MM.1S (cell line): ENCODE measurements at regions not wholly inside any gene's neighbourhood (a gene's known extent, or its start where the extent isn't known, plus 50 kb on each side); places are given as distances from the start of the nearest gene placed in this dataset.

Experiments
- DNase-seq: peaks from one replicate; pipeline ENCODE4 v3.0.0-alpha.2; 2015
- H2AFZ ChIP-seq: fragments of 300-600 bp; sonication (generic); 2 replicates; pipeline ENCODE4 v1.6.0; 2016; ENCODE audit warnings: antibody characterized with exemption, low read length
- H3F3A ChIP-seq: fragments of 300-600 bp; sonication (generic); 2 replicates; pipeline ENCODE4 v1.6.1; 2016; ENCODE audit warnings: mild to moderate bottlenecking, antibody characterized with exemption, low read length, moderate library complexity, mixed read lengths; ENCODE audit not compliant: insufficient read depth
- H3K27ac ChIP-seq: fragments of 300-600 bp; sonication (generic); 2 replicates; pipeline ENCODE4 v1.5.1; 2016; ENCODE audit warnings: mild to moderate bottlenecking, low read length
- H3K27me3 ChIP-seq: fragments of 300-600 bp; sonication (generic); replicated peaks from 2 replicates; pipeline ENCODE4 v1.6.0; 2016; ENCODE audit warnings: low read length; ENCODE audit not compliant: insufficient read depth
- H3K36me3 ChIP-seq: fragments of 300-600 bp; sonication (generic); replicated peaks from 2 replicates; pipeline ENCODE4 v1.6.1; 2016; ENCODE audit warnings: mild to moderate bottlenecking, low read length, mixed read lengths; ENCODE audit not compliant: insufficient read depth
- H3K4me1 ChIP-seq: fragments of 300-600 bp; sonication (generic); 2 replicates; pipeline ENCODE4 v1.6.1; 2016; ENCODE audit warnings: low read length, mixed read lengths
- H3K4me2 ChIP-seq: fragments of 300-600 bp; sonication (generic); 2 replicates; pipeline ENCODE4 v1.6.0; 2016; ENCODE audit warnings: low read depth, low read length
- H3K4me3 ChIP-seq: fragments of 300-600 bp; sonication (generic); 2 replicates; pipeline ENCODE4 v1.5.1; 2016; ENCODE audit warnings: low read length, mixed read lengths
- H3K79me2 ChIP-seq: fragments of 300-600 bp; sonication (generic); 2 replicates; pipeline ENCODE4 v1.6.1; 2016; ENCODE audit warnings: mixed run types, low read length, mixed read lengths
- H3K9ac ChIP-seq: fragments of 300-600 bp; sonication (generic); 2 replicates; pipeline ENCODE4 v1.6.1; 2016; ENCODE audit warnings: low read length, mixed read lengths
- H3K9me2 ChIP-seq: fragments of 300-600 bp; sonication (generic); replicated peaks from 2 replicates; pipeline ENCODE4 v1.6.1; 2016; ENCODE audit warnings: mild to moderate bottlenecking, low read length, mixed read lengths; ENCODE audit not compliant: insufficient read depth
- H3K9me3 ChIP-seq: fragments of 300-600 bp; sonication (generic); replicated peaks from 2 replicates; pipeline ENCODE4 v1.6.1; 2016; ENCODE audit warnings: mild to moderate bottlenecking, low read length, mixed read lengths; ENCODE audit not compliant: insufficient read depth
- H4K20me1 ChIP-seq: fragments of 300-600 bp; sonication (generic); 2 replicates; pipeline ENCODE4 v1.6.1; 2016; ENCODE audit warnings: mild to moderate bottlenecking, low read length, moderate library complexity, mixed read lengths; ENCODE audit not compliant: insufficient read depth
- EZH2 ChIP-seq: fragments of 300-600 bp; sonication (generic); optimal IDR thresholded peaks from 2 replicates; pipeline ENCODE3; 2017; ENCODE audit warnings: low read depth, mild to moderate bottlenecking, antibody characterized with exemption, low read length, mixed read lengths
- EZH2phosphoT487 ChIP-seq: fragments of 300-600 bp; sonication (generic); IDR thresholded peaks from 2 replicates; pipeline ENCODE4 v1.6.1; 2018; ENCODE audit warnings: antibody characterized with exemption, low read length
- TF ChIP-seq, protein P1 (sequence below): fragments of 300-600 bp; sonication (generic); IDR thresholded peaks from 2 replicates; pipeline ENCODE4 v1.5.1; 2016; ENCODE audit warnings: antibody characterized with exemption, low read length, mixed read lengths

DNA sequence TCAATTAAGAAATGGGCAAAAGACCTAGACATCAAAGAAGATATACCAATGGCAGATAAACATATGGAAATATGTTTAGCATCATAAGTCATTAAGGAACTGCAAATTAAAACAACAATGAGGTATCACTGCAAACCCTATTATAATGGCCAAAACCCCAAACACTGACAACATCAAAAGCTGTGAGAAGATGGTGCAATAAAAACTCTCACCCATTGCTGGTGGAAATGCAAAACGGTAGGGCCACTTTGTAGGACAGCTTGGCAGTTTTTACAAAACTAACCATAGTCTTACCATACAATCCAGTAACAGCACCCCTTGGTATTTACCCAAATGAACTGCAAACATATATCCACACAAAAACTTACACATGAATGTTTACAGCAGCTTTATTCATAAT is 213.1 kb downstream of the UBE2E3 start:
- H3K9me3 ChIP-seq, result no peaks in the 10 kb centered on the region
- no peak for TF ChIP-seq EZH2phosphoT487
- no peak overlapping the region for H3K4me2 ChIP-seq
- no peaks in the 10 kb centered on the region for H3K36me3 ChIP-seq
- no peak overlapping the region for H3K27ac ChIP-seq
- no peak overlapping the region for H3K9ac ChIP-seq
- no peak overlapping the region for H2AFZ ChIP-seq
- H3K9me2 ChIP-seq, result no peaks in the 10 kb centered on the region
- no peaks in the 10 kb centered on the region for H4K20me1 ChIP-seq
- no peak overlapping the region for H3K4me3 ChIP-seq
- no peaks in the 10 kb centered on the region for H3F3A ChIP-seq
- no peaks in the 10 kb centered on the region for H3K27me3 ChIP-seq
- H3K79me2 ChIP-seq, result no peaks in the 10 kb centered on the region
- no peaks in the 10 kb centered on the region for H3K4me1 ChIP-seq
- DNase-seq, result no peak

DNA sequence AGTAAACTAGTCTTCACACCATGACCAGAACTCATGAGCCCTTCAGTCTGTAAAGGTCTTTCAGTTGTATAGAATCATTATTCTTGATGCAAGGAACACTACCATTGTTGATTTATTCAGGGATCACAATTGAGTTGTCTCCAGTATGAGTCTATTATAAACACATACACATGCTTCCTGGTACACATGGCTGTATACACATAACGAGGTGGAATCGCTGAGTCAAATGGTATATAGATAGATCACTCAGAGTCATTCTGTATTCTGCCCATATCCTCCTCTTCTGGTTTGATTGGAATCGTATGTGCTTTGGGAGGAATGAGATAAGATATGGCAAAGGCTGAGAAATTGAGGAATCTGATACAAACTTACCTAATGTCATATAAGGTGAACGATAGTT is 216.0 kb downstream of the UBE2E3 start:
- no peak for DNase-seq

DNA sequence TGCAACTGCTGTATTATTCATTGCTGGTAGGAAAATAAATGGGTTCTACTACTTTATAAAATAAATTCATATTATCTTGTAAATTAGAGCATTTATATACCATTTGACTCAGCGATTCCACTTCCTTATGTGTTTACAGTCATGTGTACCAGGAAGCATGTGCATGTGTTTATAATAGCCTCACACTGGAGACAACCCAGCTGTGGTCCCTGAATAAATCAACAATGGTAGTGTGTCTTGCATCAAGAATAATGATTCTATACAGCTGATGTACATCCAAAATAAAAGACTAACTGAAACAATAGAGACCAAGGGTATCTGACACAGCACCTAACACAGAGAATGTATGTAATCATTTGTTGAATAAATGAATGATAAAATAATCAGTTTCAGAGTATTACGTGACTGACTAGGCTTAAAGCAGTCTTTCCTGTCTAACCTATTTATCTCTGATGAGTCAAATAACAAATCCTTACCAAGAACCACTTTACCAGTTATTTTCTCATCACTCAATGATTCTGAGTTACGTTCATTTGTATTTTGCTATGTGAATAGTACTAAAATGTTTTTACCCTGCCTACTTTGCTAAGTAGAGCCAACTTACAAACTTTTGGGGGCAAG is 216.8 kb downstream of the UBE2E3 start:
- no peak overlapping the region for H2AFZ ChIP-seq
- TF ChIP-seq EZH2 (no peak), EZH2phosphoT487 (no peak)
- TF ChIP-seq, protein P1, sequence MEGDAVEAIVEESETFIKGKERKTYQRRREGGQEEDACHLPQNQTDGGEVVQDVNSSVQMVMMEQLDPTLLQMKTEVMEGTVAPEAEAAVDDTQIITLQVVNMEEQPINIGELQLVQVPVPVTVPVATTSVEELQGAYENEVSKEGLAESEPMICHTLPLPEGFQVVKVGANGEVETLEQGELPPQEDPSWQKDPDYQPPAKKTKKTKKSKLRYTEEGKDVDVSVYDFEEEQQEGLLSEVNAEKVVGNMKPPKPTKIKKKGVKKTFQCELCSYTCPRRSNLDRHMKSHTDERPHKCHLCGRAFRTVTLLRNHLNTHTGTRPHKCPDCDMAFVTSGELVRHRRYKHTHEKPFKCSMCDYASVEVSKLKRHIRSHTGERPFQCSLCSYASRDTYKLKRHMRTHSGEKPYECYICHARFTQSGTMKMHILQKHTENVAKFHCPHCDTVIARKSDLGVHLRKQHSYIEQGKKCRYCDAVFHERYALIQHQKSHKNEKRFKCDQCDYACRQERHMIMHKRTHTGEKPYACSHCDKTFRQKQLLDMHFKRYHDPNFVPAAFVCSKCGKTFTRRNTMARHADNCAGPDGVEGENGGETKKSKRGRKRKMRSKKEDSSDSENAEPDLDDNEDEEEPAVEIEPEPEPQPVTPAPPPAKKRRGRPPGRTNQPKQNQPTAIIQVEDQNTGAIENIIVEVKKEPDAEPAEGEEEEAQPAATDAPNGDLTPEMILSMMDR, result no peak
- H3K4me1 ChIP-seq, result no peaks in the 10 kb centered on the region
- no peaks in the 10 kb centered on the region for H4K20me1 ChIP-seq
- H3K9ac ChIP-seq, result no peak overlapping the region
- no peaks in the 10 kb centered on the region for H3K27me3 ChIP-seq
- no peak for DNase-seq
- H3K4me2 ChIP-seq, result no peak overlapping the region
- no peaks in the 10 kb centered on the region for H3K9me2 ChIP-seq
- no peak overlapping the region for H3K4me3 ChIP-seq
- no peaks in the 10 kb centered on the region for H3K36me3 ChIP-seq
- H3K79me2 ChIP-seq, result no peaks in the 10 kb centered on the region
- H3F3A ChIP-seq, result no peaks in the 10 kb centered on the region
- H3K27ac ChIP-seq, result no peak overlapping the region
- H3K9me3 ChIP-seq, result no peaks in the 10 kb centered on the region

More for the DNA sequence above, 216.0 kb downstream of the UBE2E3 start:
- H3F3A ChIP-seq, result no peaks in the 10 kb centered on the region
- TF ChIP-seq EZH2 (no peak), EZH2phosphoT487 (no peak)
- TF ChIP-seq, protein P1, result no peak
- H3K4me1 ChIP-seq, result no peaks in the 10 kb centered on the region
- no peaks in the 10 kb centered on the region for H3K36me3 ChIP-seq
- no peak overlapping the region for H3K4me2 ChIP-seq
- H3K27ac ChIP-seq, result no peak overlapping the region
- H3K9me2 ChIP-seq, result no peaks in the 10 kb centered on the region
- H3K27me3 ChIP-seq, result no peaks in the 10 kb centered on the region
- H3K79me2 ChIP-seq, result no peaks in the 10 kb centered on the region
- H4K20me1 ChIP-seq, result no peaks in the 10 kb centered on the region
- H3K4me3 ChIP-seq, result no peak overlapping the region
- no peaks in the 10 kb centered on the region for H3K9me3 ChIP-seq
- H2AFZ ChIP-seq, result no peak overlapping the region
- H3K9ac ChIP-seq, result no peak overlapping the region

DNA sequence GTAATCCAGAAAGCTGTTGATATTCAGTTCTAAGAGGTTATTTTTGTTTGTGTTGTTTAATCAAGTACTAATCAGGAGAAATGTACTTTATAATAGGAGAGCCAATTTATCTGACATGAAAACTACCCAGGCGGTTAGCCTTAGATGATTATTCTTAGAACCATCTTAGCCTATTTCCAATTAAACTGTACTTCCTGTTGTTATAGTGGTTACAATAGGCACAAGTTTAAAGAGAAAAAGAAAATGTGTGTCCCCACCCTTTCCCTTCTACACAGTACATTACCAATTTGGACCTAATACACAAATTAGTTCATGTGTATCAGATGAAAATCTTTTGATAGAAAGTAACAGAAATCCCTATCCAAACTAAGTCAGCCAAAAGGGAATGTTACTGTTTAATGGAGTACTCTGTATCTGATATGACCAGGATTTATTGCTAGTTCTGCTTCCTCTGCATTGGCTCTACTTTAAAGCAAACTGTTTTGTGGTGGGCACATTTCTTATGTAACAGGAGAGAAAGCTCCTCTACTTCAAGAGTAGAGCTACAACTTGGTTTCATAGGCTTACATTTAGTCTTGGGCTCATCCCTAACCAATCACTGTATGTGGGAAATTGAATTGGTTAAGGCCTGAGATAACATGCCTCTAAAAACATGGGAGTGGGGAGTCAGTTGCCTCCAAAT is 217.9 kb downstream of the UBE2E3 start:
- no peaks in the 10 kb centered on the region for H3K36me3 ChIP-seq
- H2AFZ ChIP-seq, result no peak overlapping the region
- H3K9me2 ChIP-seq, result no peaks in the 10 kb centered on the region
- no peaks in the 10 kb centered on the region for H3K27me3 ChIP-seq
- DNase-seq, result no peak
- no peak overlapping the region for H3K4me3 ChIP-seq
- no peak overlapping the region for H3K4me2 ChIP-seq
- H3K9me3 ChIP-seq, result no peaks in the 10 kb centered on the region
- no peaks in the 10 kb centered on the region for H4K20me1 ChIP-seq
- H3K9ac ChIP-seq, result no peak overlapping the region
- TF ChIP-seq, protein P1, result no peak
- TF ChIP-seq EZH2, result no peak
- no peaks in the 10 kb centered on the region for H3F3A ChIP-seq
- H3K4me1 ChIP-seq, result no peaks in the 10 kb centered on the region
- H3K27ac ChIP-seq, result no peak overlapping the region
- H3K79me2 ChIP-seq, result no peaks in the 10 kb centered on the region
